IMR-90 (cell line): ENCODE measurements at regions not wholly inside any gene's neighbourhood (a gene's known extent, or its start where the extent isn't known, plus 50 kb on each side); places are given as distances from the start of the nearest gene placed in this dataset.

Experiments
- BHLHE40 ChIP-seq: fragments of 150-350 bp; IDR thresholded peaks from 2 replicates; pipeline ENCODE4 v1.6.1; 2016; ENCODE audit warnings: mild to moderate bottlenecking, low read depth, low read length
- CEBPB ChIP-seq: IDR thresholded peaks from 2 replicates; pipeline ENCODE4 v1.6.1; 2012; ENCODE audit warnings: low read depth, low read length, improper control_type of control experiment
- FOS ChIP-seq: fragments of 150-350 bp; IDR thresholded peaks from 2 replicates; pipeline ENCODE4 v1.6.1; 2016; ENCODE audit warnings: low read depth, low read length
- MAFK ChIP-seq: IDR thresholded peaks from 2 replicates; pipeline ENCODE4 v1.6.1; 2012; ENCODE audit warnings: low read depth, low read length, improper control_type of control experiment
- MXI1 ChIP-seq: IDR thresholded peaks from 2 replicates; pipeline ENCODE4 v1.6.1; 2012; ENCODE audit warnings: low read depth, mild to moderate bottlenecking, low read length, moderate library complexity, borderline replicate concordance
- NFE2L2 ChIP-seq: fragments of 150-350 bp; IDR thresholded peaks from 2 replicates; pipeline ENCODE4 v1.6.1; 2016; ENCODE audit warnings: low read depth, mild to moderate bottlenecking, low read length
- POLR2A ChIP-seq: IDR thresholded peaks from 2 replicates; pipeline ENCODE4 v1.6.1; 2012; ENCODE audit warnings: mild to moderate bottlenecking, low read depth, low read length
- RAD21 ChIP-seq: IDR thresholded peaks from 2 replicates; pipeline ENCODE4 v1.6.1; 2012; ENCODE audit warnings: low read length, improper control_type of control experiment
- RFX5 ChIP-seq: IDR thresholded peaks from 2 replicates; pipeline ENCODE4 v1.8.0; 2012; ENCODE audit warnings: low read depth, mild to moderate bottlenecking, low read length, moderate library complexity
- TF ChIP-seq, protein P1 (sequence below): conservative IDR thresholded peaks from 2 replicates; pipeline ENCODE4 v1.5.1; 2012; ENCODE audit warnings: mild to moderate bottlenecking, low read depth, low read length, improper control_type of control experiment
- TF ChIP-seq, protein P2 (sequence below): fragments of 150-350 bp; IDR thresholded peaks from 2 replicates; pipeline ENCODE4 v1.6.1; 2017; ENCODE audit warnings: mild to moderate bottlenecking, antibody characterized with exemption, low read length, low read depth

DNA sequence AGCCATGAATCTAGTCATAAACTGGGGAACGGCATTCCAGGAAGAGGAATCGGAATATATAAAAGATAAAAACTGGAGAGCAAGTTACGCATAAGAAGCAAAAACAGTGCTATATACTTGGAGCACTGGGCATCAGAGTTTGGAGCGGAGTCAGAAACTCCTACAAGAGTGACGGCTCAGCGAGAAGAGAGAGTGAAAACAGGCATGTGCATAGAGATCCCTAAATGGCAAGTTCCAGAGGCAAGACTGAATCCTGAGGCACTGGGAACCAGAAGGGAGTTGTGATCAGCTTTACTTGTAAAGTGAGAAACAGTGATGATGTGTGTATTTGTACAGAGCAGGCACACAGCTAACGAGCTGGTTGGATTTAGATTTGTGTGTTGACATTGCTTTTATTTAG is 514.4 kb upstream of the TNC start:
- TF ChIP-seq, protein P1, sequence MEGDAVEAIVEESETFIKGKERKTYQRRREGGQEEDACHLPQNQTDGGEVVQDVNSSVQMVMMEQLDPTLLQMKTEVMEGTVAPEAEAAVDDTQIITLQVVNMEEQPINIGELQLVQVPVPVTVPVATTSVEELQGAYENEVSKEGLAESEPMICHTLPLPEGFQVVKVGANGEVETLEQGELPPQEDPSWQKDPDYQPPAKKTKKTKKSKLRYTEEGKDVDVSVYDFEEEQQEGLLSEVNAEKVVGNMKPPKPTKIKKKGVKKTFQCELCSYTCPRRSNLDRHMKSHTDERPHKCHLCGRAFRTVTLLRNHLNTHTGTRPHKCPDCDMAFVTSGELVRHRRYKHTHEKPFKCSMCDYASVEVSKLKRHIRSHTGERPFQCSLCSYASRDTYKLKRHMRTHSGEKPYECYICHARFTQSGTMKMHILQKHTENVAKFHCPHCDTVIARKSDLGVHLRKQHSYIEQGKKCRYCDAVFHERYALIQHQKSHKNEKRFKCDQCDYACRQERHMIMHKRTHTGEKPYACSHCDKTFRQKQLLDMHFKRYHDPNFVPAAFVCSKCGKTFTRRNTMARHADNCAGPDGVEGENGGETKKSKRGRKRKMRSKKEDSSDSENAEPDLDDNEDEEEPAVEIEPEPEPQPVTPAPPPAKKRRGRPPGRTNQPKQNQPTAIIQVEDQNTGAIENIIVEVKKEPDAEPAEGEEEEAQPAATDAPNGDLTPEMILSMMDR = no peak
- TF ChIP-seq RAD21 = no peak
- TF ChIP-seq, protein P2, sequence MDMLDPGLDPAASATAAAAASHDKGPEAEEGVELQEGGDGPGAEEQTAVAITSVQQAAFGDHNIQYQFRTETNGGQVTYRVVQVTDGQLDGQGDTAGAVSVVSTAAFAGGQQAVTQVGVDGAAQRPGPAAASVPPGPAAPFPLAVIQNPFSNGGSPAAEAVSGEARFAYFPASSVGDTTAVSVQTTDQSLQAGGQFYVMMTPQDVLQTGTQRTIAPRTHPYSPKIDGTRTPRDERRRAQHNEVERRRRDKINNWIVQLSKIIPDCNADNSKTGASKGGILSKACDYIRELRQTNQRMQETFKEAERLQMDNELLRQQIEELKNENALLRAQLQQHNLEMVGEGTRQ = no peak
- no peak for TF ChIP-seq MXI1
- TF ChIP-seq POLR2A = no peak
- TF ChIP-seq MAFK = no peak
- TF ChIP-seq NFE2L2 = no peak
- no peak for TF ChIP-seq RFX5
- TF ChIP-seq FOS = no peak
- TF ChIP-seq CEBPB = no peak
- no peak for TF ChIP-seq BHLHE40
